OCI-LY1 (cell line): ENCODE measurements at regions not wholly inside any gene's neighbourhood (a gene's known extent, or its start where the extent isn't known, plus 50 kb on each side); places are given as distances from the start of the nearest gene placed in this dataset.

Experiments
- H2AFZ ChIP-seq: fragments of 200-600 bp; sonication (generic), shearing (Covaris generic); 2 replicates; pipeline ENCODE4 v1.6.0; 2014; ENCODE audit warnings: antibody characterized with exemption, mild to moderate bottlenecking, low read length
- H3F3A ChIP-seq: fragments of 200-600 bp; sonication (generic), shearing (Covaris generic); 2 replicates; pipeline ENCODE4 v1.6.0; 2014; ENCODE audit warnings: mild to moderate bottlenecking, antibody characterized with exemption, low read length, moderate library complexity; ENCODE audit not compliant: insufficient read depth
- H3K27ac ChIP-seq: fragments of 200-600 bp; sonication (generic); 2 replicates; pipeline ENCODE4 v1.5.1; 2014; ENCODE audit warnings: low read length, mixed run types, mild to moderate bottlenecking, low read depth; ENCODE audit not compliant: poor library complexity, severe bottlenecking
- H3K27me3 ChIP-seq: fragments of 200-600 bp; sonication (generic); 2 replicates; pipeline ENCODE4 v1.6.0; 2014; ENCODE audit warnings: antibody characterized with exemption, mild to moderate bottlenecking, low read length, moderate library complexity; ENCODE audit not compliant: insufficient read depth
- H3K36me3 ChIP-seq: fragments of 200-600 bp; sonication (generic); 2 replicates; pipeline ENCODE4 v1.6.1; 2014; ENCODE audit warnings: mild to moderate bottlenecking, antibody characterized with exemption, low read length, moderate library complexity, mixed read lengths; ENCODE audit not compliant: insufficient read depth
- H3K4me1 ChIP-seq: fragments of 200-600 bp; sonication (generic); 2 replicates; pipeline ENCODE4 v1.5.1; 2014; ENCODE audit warnings: mild to moderate bottlenecking, low read length, moderate library complexity; ENCODE audit not compliant: insufficient read depth, severe bottlenecking
- H3K4me2 ChIP-seq: fragments of 200-600 bp; sonication (generic), shearing (Covaris generic); 2 replicates; pipeline ENCODE4 v1.6.1; 2014; ENCODE audit warnings: low read length
- H3K4me3 ChIP-seq: fragments of 200-600 bp; sonication (generic); 2 replicates; pipeline ENCODE4 v1.5.1; 2014; ENCODE audit warnings: low read length, low read depth, mild to moderate bottlenecking, mixed read lengths; ENCODE audit not compliant: poor library complexity, severe bottlenecking
- H3K79me2 ChIP-seq: fragments of 200-600 bp; shearing (Covaris generic); 2 replicates; pipeline ENCODE4 v1.6.1; 2016; ENCODE audit warnings: mixed run types, low read length, mixed read lengths; ENCODE audit not compliant: insufficient read depth
- H3K9ac ChIP-seq: fragments of 200-600 bp; sonication (generic), shearing (Covaris generic); 2 replicates; pipeline ENCODE4 v1.6.1; 2014; ENCODE audit warnings: mild to moderate bottlenecking, low read length, mixed read lengths
- H3K9me2 ChIP-seq: fragments of 200-600 bp; sonication (generic), shearing (Covaris generic); 2 replicates; pipeline ENCODE4 v1.6.1; 2014; ENCODE audit warnings: low read depth, mild to moderate bottlenecking, low read length, mixed read lengths
- H3K9me3 ChIP-seq: fragments of 200-600 bp; shearing (Covaris generic); 2 replicates; pipeline ENCODE4 v1.6.1; 2014; ENCODE audit warnings: low read length, mixed read lengths
- H4K20me1 ChIP-seq: fragments of 200-600 bp; sonication (generic), shearing (Covaris generic); 2 replicates; pipeline ENCODE4 v1.6.0; 2016; ENCODE audit warnings: mild to moderate bottlenecking, low read length; ENCODE audit not compliant: insufficient read depth
- EZH2 ChIP-seq: fragments of 200-600 bp; sonication (generic), shearing (Covaris generic); IDR thresholded peaks from 2 replicates; pipeline ENCODE4 v1.8.0; 2017; ENCODE audit warnings: borderline replicate concordance, mixed run types, mild to moderate bottlenecking, antibody characterized with exemption, low read length, moderate library complexity, mixed read lengths
- TF ChIP-seq, protein P1 (sequence below): fragments of 200-600 bp; sonication (generic), shearing (Covaris generic); IDR thresholded peaks from 2 replicates; pipeline ENCODE4 v1.5.1; 2017; ENCODE audit warnings: mild to moderate bottlenecking, antibody characterized with exemption, low read length, moderate library complexity, mixed read lengths

DNA sequence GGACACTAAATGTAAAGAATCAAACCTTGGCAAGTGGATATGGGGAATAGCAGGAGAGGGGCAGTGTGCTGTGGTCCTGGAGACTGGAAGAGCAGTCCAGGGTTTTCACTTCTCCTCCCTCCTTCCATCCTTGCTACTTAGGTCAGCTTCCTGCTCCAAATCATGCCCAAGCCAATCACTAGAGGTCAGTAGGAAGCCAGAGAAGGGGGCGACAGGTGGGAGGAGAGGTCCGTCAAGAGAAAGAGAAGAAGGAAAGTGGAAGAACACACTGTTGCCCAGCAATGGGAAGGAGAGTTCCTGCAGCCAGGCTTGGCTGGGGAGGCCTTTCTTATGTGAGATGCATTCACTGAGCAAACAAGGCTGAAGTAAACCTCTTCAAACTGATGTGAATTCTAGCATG, 289.6 kb downstream of the DTWD2 start:
- Histone ChIP-seq H3F3A (no peaks in the 10 kb centered on the region), H3K27me3 (no peaks in the 10 kb centered on the region), H3K36me3 (no peaks in the 10 kb centered on the region), H3K4me2 (no peak overlapping the region), H3K9ac (no peak overlapping the region), H4K20me1 (no peaks in the 10 kb centered on the region), H3K27ac (no peak overlapping the region), H3K4me1 (no peaks in the 10 kb centered on the region), H2AFZ (no peak overlapping the region), H3K9me2 (no peaks in the 10 kb centered on the region), H3K79me2 (no peaks in the 10 kb centered on the region), H3K9me3 (no peaks in the 10 kb centered on the region), H3K4me3 (no peak overlapping the region)
- no peak for TF ChIP-seq EZH2
- TF ChIP-seq, protein P1, sequence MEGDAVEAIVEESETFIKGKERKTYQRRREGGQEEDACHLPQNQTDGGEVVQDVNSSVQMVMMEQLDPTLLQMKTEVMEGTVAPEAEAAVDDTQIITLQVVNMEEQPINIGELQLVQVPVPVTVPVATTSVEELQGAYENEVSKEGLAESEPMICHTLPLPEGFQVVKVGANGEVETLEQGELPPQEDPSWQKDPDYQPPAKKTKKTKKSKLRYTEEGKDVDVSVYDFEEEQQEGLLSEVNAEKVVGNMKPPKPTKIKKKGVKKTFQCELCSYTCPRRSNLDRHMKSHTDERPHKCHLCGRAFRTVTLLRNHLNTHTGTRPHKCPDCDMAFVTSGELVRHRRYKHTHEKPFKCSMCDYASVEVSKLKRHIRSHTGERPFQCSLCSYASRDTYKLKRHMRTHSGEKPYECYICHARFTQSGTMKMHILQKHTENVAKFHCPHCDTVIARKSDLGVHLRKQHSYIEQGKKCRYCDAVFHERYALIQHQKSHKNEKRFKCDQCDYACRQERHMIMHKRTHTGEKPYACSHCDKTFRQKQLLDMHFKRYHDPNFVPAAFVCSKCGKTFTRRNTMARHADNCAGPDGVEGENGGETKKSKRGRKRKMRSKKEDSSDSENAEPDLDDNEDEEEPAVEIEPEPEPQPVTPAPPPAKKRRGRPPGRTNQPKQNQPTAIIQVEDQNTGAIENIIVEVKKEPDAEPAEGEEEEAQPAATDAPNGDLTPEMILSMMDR, result no peak

- no peaks in the 10 kb centered on the region for H4K20me1 ChIP-seq
- H3K4me3 ChIP-seq, result no peak overlapping the region
- H3K9me2 ChIP-seq, result no peaks in the 10 kb centered on the region
- H3K4me2 ChIP-seq, result no peak overlapping the region
- TF ChIP-seq, protein P1, result no peak
- no peak for TF ChIP-seq EZH2
- no peaks in the 10 kb centered on the region for H3K4me1 ChIP-seq
- H3F3A ChIP-seq, result no peaks in the 10 kb centered on the region
- no peaks in the 10 kb centered on the region for H3K27me3 ChIP-seq
- no peaks in the 10 kb centered on the region for H3K9me3 ChIP-seq
- H2AFZ ChIP-seq, result no peak overlapping the region
- H3K79me2 ChIP-seq, result no peaks in the 10 kb centered on the region
- no peak overlapping the region for H3K9ac ChIP-seq
- no peak overlapping the region for H3K27ac ChIP-seq
- H3K36me3 ChIP-seq, result no peaks in the 10 kb centered on the region
Observed at GRCh38 chr5:118696076-118696475, 292.3 kb downstream of the DTWD2 start.

DNA sequence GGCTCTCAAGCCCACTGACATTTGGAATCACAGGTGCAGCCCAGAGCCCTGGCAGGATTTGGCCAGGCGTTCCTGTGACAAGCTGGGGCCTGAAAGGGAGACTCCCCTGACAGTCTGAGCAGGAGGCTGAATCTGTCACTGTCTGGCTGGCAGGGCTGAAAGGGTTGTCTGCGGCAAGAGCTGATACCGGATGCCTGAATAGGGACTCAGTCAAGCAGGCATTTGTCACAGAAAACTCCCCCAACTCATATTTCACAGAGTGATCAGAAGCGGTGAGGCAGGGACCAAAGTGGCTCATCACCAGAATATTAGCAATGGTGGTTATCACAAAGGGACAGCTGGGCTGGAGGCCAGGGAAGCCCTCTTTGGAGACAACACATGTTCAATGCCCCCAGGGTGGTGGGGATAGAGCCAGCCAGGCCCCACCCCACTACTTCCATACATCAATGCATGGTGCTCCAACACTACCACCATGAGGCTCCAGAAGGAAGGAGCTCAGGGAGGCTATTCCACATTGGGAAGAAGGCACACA, 295.5 kb downstream of the DTWD2 start:
- no peak overlapping the region for H3K9ac ChIP-seq
- H3K27me3 ChIP-seq, result no peaks in the 10 kb centered on the region
- no peak overlapping the region for H3K4me2 ChIP-seq
- H3K4me1 ChIP-seq, result no peaks in the 10 kb centered on the region
- H3K27ac ChIP-seq, result no peak overlapping the region
- no peaks in the 10 kb centered on the region for H3K9me2 ChIP-seq
- no peak overlapping the region for H2AFZ ChIP-seq
- no peaks in the 10 kb centered on the region for H3F3A ChIP-seq
- no peak overlapping the region for H3K4me3 ChIP-seq
- no peaks in the 10 kb centered on the region for H3K9me3 ChIP-seq
- H3K79me2 ChIP-seq, result no peaks in the 10 kb centered on the region
- TF ChIP-seq, protein P1, result no peak
- H3K36me3 ChIP-seq, result no peaks in the 10 kb centered on the region
- no peaks in the 10 kb centered on the region for H4K20me1 ChIP-seq
